ENCODE measurements at regions not wholly inside any gene's neighbourhood (a gene's known extent, or its start where the extent isn't known, plus 50 kb on each side); places are given as distances from the start of the nearest gene placed in this dataset.

GRCh38 chrX:138775517-138775916 lies 64.0 kb upstream of the FGF13 start:
- TF ChIP-seq EZH2 (IDR thresholded peaks at IDR 0.05; ENCODE audit: insufficient read depth, poor library complexity, severe bottlenecking) (no peak), EZH2phosphoT487 (IDR thresholded peaks at IDR 0.05; ENCODE audit: insufficient read depth, low read depth) (no peak)
